Gastrocnemius medialis (tissue), 4 donors: ENCODE measurements at regions not wholly inside any gene's neighbourhood (a gene's known extent, or its start where the extent isn't known, plus 50 kb on each side); places are given as distances from the start of the nearest gene placed in this dataset.

Source experiments
- ATAC-seq, 2 donors: fragments of 150-250 bp; one replicate each; pipeline ENCODE4 v1.9.1; 2016
- DNase-seq, 2 donors: peaks; one replicate each; pipeline ENCODE4 v3.0.0-alpha.2; 2019
- H3K27ac ChIP-seq, 4 donors: fragments of 200-600 bp; sonication (generic); 1 replicate in 1 of 4; 2 replicates in 3 of 4; pipeline ENCODE4 v1.5.1; 2016 to 2018; ENCODE audit warnings: mild to moderate bottlenecking in 2 of 4, moderate library complexity in 1 of 4
- H3K27me3 ChIP-seq, 3 donors: fragments of 200-600 bp; sonication (generic) in 2 of 3; 1 replicate in 1 of 3; 2 replicates in 2 of 3; pipeline versions ENCODE4 v1.5.1 to v1.6.0; 2016 to 2019; ENCODE audit warnings: mild to moderate bottlenecking in 1 of 3, moderate library complexity in 1 of 3
- H3K36me3 ChIP-seq, 2 donors: fragments of 200-600 bp; sonication (generic) in 1 of 2; one replicate each; pipeline ENCODE4 v1.5.1; 2017 to 2018
- H3K4me1 ChIP-seq, 2 donors: fragments of 200-600 bp; sonication (generic) in 1 of 2; one replicate each; pipeline ENCODE4 v1.5.1; 2016 to 2017; ENCODE audit warnings: mild to moderate bottlenecking in 2 of 2
- H3K4me3 ChIP-seq, 4 donors: fragments of 200-600 bp; sonication (generic) in 3 of 4; 1 replicate in 1 of 4; 2 replicates in 3 of 4; pipeline ENCODE4 v1.5.1; 2016 to 2019; ENCODE audit warnings: mild to moderate bottlenecking in 2 of 4
- H3K9me3 ChIP-seq, 3 donors: fragments of 200-600 bp; sonication (generic) in 2 of 3; 1 replicate in 1 of 3; 2 replicates in 2 of 3; pipeline ENCODE4 v1.5.1; 2016 to 2019
- POLR2A ChIP-seq, 2 donors: fragments of 450-650 bp; IDR thresholded peaks; one replicate each; pipeline ENCODE4 v1.6.1; 2017; ENCODE audit warnings: antibody characterized with exemption in 2 of 2, mild to moderate bottlenecking in 2 of 2, moderate library complexity in 2 of 2
- in situ Hi-C, 4 donors: fragments of 200-750 bp; cut with MboI; loops; one replicate each; pipeline versions ENCODE4 v1.15.0 to v1.8.0; 2017; ENCODE audit warnings: low sequenced_read_pairs in 4 of 4
- intact Hi-C: fragments of 100-400 bp; cut with DNase I; formaldehyde crosslinking; loops from one replicate; pipeline ENCODE4 v1.15.1; 2023; ENCODE audit warnings: low total_unique reads
- TF ChIP-seq, protein P1 (sequence below), 5 experiments: fragments of 450-650 bp in 3 of 5; fragments of 200-600 bp in 2 of 5; sonication (generic) in 2 of 5; IDR thresholded peaks in 4 of 5; conservative IDR thresholded peaks in 1 of 5; 1 replicate in 4 of 5; 2 replicates in 1 of 5; pipeline ENCODE4 v1.5.1; 2016 to 2019; ENCODE audit warnings: antibody characterized with exemption in 5 of 5, mild to moderate bottlenecking in 3 of 5, moderate library complexity in 3 of 5

DNA sequence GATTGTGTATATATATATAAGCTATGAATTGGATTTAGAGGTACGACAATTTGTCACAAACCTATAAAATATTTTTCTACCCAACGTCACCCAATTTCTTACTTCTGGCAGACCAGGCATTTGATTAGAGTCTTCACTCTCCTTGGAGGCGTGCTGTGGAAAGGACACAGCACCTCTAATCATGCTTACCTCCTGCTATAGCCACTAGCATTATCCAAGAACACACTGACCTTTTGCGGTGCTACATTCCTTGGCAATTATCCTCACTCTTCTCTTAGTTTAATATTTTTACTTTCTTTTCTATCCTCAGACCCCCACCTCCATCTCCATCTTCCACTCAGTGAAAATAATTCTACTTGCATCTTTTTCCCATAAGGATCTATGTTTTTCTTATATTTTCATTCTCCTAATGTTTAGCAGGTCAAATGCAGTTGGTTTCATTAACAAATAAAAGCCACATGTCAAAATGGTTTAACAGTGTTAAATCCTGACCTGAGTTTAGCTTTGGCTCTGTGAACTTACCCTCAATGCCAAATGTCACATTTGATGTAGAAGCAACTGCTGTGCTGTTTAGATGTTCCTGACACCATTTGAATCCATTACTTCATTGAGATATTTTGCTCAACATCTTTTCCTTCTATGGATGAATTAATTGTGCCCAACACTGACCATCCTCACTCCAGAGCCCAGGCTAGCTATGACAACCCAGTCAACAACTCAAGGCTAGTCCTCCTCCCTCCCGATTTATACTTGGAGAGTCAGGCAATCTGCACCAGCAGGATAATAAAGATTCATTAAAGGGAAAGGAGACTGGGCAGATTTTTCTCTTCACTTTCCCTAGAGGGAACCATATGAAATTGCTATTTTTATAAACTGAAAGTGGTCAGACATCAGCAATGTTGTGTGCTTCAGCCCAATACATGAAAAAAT is 240.5 kb downstream of the MREG start:
- in situ Hi-C loops: no loop called here
- intact Hi-C loops: no loop called here
- no peak for ATAC-seq
- Histone ChIP-seq H3K4me3 (no peak overlapping the region), H3K4me1 (no peaks in the 10 kb centered on the region), H3K27ac (no peak overlapping the region), H3K9me3 (no peaks in the 10 kb centered on the region), H3K27me3 (no peaks in the 10 kb centered on the region), H3K36me3 (no peaks in the 10 kb centered on the region)
- TF ChIP-seq POLR2A (IDR thresholded peaks at IDR 0.05): no peak
- TF ChIP-seq, protein P1, sequence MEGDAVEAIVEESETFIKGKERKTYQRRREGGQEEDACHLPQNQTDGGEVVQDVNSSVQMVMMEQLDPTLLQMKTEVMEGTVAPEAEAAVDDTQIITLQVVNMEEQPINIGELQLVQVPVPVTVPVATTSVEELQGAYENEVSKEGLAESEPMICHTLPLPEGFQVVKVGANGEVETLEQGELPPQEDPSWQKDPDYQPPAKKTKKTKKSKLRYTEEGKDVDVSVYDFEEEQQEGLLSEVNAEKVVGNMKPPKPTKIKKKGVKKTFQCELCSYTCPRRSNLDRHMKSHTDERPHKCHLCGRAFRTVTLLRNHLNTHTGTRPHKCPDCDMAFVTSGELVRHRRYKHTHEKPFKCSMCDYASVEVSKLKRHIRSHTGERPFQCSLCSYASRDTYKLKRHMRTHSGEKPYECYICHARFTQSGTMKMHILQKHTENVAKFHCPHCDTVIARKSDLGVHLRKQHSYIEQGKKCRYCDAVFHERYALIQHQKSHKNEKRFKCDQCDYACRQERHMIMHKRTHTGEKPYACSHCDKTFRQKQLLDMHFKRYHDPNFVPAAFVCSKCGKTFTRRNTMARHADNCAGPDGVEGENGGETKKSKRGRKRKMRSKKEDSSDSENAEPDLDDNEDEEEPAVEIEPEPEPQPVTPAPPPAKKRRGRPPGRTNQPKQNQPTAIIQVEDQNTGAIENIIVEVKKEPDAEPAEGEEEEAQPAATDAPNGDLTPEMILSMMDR (IDR thresholded peaks at IDR 0.05 in 4 of 5, conservative IDR thresholded peaks at IDR 0.05 in 1 of 5): no peak
- DNase-seq: no peak

DNA sequence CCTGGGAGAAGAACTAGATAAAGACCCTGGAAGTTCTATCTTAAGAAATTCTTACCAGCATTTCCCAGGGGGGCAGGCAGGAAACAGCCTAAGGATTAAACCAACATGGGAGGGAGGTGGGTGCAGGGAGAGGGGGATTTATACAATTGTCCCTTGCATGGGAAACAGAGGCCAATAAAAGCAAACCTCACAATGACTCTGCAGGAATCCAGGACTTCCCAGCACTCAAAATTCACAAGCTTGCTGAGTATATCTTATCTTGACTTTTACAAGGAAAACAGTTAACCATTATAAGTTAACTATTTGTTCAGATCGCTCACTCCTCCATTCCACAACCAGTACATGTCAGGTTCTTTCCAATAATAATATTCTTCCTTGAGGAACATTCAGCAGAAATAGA is 241.3 kb downstream of the MREG start:
- no peak for TF ChIP-seq POLR2A (IDR thresholded peaks at IDR 0.05)
- TF ChIP-seq, protein P1 (IDR thresholded peaks at IDR 0.05 in 4 of 5, conservative IDR thresholded peaks at IDR 0.05 in 1 of 5): no peak
- DNase-seq (no peak), ATAC-seq (no peak)
- Histone ChIP-seq H3K4me1 (no peaks in the 10 kb centered on the region), H3K36me3 (no peaks in the 10 kb centered on the region), H3K4me3 (no peak overlapping the region), H3K27me3 (no peaks in the 10 kb centered on the region), H3K27ac (no peak overlapping the region), H3K9me3 (no peaks in the 10 kb centered on the region)
- intact Hi-C loops: no loop called here
- in situ Hi-C loops: no loop called here

DNA sequence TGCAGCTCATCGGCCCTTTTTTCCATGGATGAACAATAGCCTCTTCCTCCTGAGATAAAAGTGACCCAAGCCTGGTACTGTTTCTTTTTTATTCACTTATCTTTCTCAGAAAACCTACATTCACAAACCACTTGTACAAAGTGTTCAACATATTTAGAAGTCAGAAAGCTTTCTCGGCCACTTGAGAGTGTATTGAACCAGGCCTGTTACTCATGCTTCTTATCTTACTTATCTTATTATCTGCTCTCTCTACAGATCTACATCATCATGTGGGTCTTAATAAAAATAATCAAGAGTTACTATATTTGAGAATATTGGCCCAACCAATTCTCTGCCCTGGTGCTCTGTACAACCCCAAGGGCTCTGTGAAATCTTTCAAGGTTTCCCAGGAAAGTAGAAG is 242.1 kb downstream of the MREG start:
- Histone ChIP-seq H3K9me3 (no peaks in the 10 kb centered on the region), H3K4me1 (no peaks in the 10 kb centered on the region), H3K27me3 (no peaks in the 10 kb centered on the region), H3K27ac (no peak overlapping the region), H3K36me3 (no peaks in the 10 kb centered on the region), H3K4me3 (no peak overlapping the region)
- in situ Hi-C loops: no loop called here
- TF ChIP-seq POLR2A (IDR thresholded peaks at IDR 0.05): no peak
- TF ChIP-seq, protein P1 (IDR thresholded peaks at IDR 0.05 in 4 of 5, conservative IDR thresholded peaks at IDR 0.05 in 1 of 5): no peak
- DNase-seq (no peak), ATAC-seq (no peak)
- intact Hi-C loops: no loop called here

DNA sequence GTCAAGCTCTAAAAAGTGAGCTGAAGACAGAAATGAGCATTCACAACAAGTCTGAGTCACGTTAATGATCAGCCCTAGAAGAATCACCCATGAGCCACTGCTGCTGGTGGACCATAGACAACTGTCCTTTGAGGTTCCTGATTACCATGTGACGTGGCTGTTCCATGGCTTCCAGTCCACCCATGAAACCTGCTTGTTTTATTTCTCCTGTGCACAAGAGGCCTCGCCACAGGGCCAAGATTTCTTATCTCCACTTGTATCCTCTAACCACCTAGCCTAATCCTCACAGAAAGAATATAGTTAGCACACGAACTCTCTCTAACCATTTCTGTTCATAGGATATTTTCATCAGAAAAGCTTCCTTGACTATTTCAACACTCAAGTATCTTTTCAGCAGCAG is 242.7 kb downstream of the MREG start:
- intact Hi-C loops (no loop called here), in situ Hi-C loops (no loop called here)
- ATAC-seq (no peak), DNase-seq (no peak)
- TF ChIP-seq POLR2A (IDR thresholded peaks at IDR 0.05): no peak
- TF ChIP-seq, protein P1 (IDR thresholded peaks at IDR 0.05 in 4 of 5, conservative IDR thresholded peaks at IDR 0.05 in 1 of 5): no peak
- Histone ChIP-seq H3K4me3 (no peak overlapping the region), H3K27ac (no peak overlapping the region), H3K9me3 (no peaks in the 10 kb centered on the region), H3K36me3 (no peaks in the 10 kb centered on the region), H3K4me1 (no peaks in the 10 kb centered on the region), H3K27me3 (no peaks in the 10 kb centered on the region)
